Left hindlimb (tissue), 1 donor: ENCODE measurements at regions not wholly inside any gene's neighbourhood (a gene's known extent, or its start where the extent isn't known, plus 50 kb on each side); places are given as distances from the start of the nearest gene placed in this dataset.

Source experiments
- DNase-seq: peaks from one replicate; pipeline ENCODE4 v3.0.0-alpha.2; 2018

DNA sequence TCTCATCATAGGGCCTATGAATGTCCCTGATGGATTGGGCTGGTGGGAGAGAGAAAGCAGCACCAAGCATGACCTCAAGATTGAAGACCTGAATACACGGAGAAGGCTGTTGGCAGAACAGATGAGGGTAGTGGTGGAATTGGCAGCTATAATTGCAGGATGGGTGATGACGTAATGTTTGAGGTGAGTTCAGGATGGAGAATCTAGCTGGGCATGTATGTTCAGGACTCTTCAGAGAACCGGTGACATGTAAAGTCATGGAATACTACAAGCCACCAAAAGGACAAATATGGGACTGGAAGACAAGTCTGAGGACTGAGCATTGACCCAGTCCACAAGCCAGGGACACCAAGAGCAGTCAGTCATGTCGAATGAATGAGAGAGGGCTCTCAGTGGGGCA lies 999.8 kb upstream of the TMEM132C start:
- DNase-seq: no peak

DNA sequence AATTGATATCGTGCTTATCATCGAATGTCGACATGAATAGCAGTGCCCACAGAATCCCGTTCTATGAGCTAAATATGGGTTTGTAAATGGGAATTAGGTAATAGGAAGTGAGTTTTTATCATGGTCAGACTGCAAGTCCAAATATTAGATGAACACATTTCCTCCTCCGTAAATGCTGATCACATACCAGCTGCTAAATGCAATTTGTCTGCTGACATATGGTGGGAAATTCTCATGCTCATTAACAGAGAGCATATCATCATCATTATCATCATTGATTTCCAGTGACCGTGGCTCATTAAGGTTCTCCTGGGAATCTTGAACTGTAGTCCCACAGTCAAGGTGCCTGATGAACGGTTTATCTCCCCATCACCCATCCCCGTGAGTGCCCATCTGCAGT lies 998.8 kb upstream of the TMEM132C start:
- DNase-seq: no peak

DNA sequence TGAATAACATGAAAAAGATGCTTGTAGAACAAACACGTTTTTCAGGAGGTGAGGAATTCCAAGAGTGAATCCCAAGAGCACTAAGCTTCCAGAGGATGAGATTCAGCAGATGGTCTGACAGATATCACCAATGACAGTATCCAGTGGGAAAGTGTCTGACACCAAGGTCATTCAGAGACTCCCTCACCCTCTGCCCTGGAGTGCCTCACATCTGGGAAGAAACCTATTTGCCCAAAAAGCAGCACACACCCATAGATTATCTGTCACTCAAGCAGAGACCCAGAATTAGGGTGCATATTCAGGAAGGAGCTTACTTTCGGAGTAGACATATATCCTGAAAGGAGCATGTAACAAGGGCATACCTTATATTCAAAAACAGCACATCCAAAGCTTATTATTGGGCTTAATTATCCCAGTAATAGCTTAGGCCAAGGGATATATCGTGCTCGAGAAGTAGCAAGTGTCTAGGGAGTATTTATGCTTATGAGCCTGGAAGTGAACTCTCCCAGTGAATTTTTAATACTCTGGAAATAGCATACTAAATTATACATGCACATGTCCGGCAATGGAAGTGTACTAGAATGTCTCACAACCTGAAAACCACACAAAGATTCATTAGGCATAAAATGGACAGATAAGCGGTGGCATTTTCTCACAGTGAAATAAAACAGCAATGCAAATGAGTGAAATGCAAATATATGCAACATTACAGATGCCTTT lies 998.1 kb upstream of the TMEM132C start:
- DNase-seq: no peak

DNA sequence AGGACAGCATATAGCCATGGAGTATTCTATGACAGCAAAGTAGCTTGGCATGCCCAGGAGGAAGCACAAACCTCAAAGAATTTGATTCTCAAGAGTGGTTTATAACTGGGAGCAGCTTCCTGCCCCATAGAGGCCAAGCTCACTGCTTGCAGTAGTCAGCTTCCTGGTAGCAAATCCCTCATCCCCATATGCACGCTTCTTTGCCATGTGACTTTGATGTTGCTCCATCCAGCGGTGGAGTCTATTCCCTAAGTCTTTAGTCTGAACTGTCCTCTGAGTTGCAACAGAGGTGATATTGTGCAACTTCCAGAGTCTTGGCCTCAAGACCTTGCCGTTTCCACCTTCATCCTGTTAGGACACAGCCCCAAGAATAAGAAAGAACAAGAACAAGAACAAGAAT lies 996.8 kb upstream of the TMEM132C start:
- DNase-seq: no peak

DNA sequence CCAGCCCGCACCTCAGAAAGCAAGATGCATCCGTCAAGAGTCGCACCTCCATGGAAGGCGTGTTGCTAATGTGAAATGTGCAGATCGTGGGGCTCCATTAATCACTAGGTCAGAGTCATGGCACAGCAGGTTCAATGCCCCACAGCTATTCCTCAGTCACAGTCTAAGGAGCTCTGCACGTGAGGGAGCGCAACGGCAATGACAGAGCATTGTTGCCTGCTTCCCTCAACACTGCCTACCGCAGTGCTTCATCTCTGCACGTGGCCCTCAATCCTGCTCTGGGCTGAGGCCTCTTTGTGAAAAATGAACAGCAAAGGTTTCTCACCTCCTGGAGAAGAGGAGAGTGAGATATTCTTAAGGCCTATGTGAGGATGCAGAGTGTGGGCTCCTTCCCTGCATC lies 995.2 kb upstream of the TMEM132C start:
- DNase-seq: no peak

DNA sequence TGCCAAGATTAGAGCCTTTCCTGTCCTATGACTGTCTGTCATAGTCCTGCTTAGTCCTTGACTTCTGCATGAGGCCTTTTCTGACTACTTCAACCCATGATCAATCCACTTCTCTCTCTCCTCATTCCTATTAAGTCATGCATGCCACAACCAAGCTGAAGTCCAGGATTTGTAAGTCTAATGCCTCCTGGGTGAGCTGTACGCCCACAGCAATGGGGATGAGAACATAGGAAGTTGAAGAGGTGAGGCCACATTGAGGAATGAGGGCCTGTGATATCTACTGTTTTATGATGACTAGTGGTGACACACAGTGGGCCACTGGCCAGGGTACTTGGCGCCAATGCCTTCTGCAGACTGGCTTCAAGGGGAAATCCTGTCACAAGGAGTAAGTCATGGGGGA lies 994.1 kb upstream of the TMEM132C start:
- DNase-seq: no peak

DNA sequence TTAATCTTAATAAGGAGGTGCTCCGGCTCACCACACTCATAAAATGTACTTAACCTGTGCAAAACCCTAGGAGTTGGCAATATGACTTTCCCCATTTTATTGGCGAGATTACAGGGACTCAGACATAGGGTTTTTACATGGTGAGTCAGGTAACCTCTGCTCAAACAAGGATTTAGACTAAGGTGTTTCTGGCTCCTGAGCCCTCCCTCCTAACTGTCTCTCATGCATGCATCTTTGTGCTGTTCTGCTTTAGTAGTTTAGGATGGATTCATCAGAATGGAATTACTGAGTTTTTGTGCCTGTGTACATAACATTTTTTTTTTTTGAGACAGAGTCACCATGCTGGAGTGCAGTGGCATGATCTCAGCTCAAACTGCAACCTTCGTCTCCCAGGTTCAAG lies 993.3 kb upstream of the TMEM132C start:
- no peak for DNase-seq

DNA sequence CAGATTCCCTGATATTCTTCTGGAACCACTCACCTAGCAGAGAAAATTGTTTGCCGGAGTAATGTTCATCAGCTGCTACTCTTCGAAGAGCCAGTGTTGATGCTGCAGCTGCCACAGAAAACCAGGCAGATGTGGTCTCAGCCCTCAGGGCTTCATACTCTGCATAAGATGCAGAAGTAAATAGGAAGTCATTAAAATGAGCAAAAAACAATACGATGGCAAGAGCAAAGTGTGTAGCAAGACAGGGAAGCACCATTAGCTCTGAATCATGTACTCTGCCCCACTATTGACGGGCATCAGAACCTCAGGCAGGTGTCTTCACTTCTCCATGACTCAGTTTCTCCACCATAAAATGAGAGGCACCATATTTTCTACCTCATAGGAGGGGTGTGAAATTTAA lies 991.6 kb upstream of the TMEM132C start:
- DNase-seq: no peak

DNA sequence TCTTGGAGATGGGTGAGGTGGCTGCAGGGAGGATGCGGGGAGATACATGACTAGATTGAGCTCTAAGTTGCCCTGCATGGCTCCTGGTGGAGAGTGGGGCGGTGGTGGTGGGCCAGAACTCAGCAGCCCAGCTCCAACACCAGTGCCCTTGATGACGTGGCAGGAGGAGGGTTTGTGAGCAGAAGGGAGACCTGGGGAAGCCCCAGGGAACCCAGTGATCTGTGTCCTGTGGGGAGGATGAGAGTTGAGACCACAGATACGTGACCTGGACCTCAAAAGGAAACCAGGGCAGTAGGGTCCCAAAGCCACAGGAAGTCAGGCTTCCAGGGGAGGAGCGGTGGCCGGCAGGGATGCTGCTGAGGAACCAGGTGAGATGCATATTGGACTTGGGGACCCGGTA lies 989.1 kb upstream of the TMEM132C start:
- no peak for DNase-seq

DNA sequence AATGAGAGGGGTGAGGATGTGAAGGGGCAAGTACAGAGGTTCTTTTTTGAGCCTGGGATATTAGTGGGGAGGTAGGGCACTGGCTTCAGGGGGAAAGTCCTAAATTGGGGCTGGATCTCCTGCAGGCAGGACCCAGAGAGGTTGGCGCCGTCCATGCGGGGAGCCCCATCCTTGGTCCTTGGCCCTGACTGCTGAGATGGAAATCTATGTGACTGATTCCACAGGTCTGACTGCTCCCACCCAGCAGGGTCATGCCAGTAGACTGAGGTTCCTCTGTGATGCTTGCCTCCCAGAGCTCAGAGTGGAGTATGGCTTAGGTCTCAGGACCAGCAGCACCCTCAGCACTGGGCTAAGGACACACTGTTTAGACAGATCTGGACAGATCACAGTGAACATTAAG lies 988.6 kb upstream of the TMEM132C start:
- DNase-seq: no peak

DNA sequence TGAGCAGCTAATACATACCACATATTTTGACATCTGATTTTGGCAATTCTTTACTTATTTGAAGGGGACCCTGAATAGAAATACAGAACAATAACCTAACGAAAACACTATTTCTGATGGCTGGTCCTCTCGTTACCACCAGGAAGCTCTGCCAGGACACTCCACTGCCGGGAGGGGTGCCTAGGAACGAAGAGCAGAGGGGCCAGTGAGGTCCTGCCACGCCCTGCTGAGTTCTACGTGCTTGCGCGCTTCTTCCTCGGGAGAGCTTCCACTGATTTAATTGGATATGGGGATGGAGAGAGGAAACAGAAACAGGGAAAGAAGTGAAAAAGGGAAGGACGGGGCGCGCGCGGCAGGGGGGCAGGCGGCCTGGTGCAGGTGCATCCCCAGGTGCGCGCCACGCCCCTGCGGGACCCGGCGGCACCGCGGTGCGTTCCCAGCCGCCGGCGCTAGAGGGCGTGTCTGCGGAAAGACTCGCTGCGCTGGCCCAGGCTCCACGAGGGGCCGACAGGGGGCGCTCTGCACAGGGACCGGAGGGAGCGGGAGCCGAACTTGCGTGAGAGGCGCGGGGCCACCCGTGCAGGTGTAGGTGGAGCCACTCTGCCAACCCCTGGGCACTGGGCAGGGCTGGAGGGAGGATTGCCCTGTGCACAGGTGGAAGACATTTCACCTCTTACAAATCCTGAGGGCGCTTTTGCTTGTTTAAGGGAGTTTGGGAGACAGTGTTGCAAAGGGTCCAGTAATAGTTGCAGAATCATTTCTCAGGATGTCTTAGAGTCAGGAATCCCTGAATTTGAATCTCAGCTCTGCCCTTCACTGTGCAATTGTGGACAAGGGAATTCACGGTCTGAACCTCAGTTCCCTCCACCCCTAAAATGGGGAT lies 986.3 kb upstream of the TMEM132C start:
- no peak for DNase-seq

DNA sequence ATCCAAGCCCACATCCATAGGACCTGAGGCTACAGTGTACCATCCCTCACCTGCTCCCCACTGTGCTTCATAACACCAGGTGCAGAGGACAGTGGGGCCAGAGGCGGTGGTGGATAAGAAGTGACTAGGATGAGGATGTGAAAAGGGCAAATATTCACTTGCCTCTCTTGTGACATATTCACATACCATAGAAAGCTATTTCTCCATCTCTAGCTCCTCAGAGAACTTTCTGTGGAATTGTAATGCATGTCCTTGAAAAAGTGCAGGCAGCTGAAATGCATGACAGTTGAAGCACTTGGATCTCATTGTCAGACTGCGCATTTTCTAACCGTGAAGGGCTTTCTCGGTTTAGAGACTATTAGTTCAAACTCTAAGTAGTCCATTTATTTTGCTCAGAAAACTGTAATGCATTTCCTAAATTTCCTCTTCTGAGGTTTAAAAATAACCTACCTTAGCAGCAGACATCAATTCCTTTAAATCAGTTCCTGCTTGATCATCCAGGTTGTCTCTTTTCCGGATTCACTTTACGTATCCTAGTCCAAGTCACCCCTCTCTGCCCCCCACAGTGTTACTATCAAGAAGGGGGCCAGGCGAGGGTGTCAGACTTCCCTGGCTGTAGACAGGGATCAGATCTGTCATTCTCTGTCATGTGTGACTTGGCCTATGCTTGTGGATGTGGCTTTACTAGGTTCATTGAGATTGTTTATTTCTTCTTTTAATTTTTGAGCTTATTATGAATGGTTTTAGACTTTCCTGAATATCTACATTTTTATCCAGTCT lies 984.0 kb upstream of the TMEM132C start:
- DNase-seq: no peak

DNA sequence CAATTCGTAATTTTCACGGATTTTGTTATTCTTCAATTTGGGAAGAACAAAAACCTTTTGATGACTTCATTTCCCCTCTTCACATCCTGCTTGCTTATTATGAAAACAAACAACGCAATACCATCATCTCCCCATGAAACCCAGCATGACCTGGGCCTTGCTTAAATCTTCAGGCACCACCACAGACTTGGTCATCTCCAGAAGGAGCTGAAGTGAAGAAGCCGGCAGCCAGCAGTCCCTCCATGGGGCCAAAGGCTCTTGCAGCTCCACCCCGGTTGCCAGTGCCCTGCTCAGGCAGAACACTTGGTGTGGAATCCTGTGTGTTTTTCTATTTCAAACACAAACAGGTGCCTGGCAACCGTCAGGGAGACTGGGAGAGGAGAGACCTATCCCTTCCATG lies 982.9 kb upstream of the TMEM132C start:
- DNase-seq: no peak

DNA sequence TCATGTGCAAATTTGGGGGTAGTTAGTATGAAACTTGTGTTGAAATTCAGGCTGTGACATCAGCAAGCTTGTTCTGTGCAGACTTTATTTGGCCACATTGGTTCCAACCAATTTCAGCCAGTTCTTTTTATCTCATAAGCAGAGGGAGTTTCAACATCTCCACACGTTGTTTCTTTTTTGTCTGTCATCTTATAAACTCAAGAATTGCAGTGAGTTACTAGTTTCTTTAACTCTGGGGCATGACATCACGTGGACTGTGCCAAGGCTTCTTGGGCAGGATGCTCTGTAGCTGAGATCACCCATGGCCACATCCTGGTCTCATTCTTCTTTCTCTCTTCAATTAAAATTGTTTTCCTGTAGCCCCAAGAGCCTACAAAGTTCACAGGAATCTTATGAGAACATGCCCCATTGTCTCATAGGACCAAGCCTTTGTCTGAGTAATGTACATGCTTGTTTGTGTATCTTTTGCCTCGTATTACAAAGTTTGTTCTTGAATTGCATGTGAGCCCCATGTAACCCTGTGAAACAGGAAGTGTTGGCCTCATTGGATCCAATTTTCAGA lies 982.0 kb upstream of the TMEM132C start:
- no peak for DNase-seq

DNA sequence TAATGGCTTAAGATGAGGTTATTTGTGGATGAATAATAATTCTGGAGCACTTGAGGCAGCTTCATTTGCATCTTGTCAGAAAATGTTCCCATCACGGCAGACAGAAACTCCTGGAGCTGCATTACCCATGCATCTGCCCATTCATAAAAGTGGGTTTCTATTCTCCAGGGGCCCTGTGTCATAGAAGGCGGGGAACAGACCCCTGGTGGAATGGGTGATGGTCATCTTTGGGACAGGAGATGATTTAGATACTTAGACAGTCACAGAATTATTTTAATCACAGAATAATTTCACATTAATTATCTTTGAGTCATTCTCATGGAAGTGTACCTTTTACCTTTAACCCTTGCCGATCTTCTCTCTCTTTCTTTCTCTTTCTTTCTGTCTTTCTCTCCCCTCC lies 980.7 kb upstream of the TMEM132C start:
- DNase-seq: no peak

DNA sequence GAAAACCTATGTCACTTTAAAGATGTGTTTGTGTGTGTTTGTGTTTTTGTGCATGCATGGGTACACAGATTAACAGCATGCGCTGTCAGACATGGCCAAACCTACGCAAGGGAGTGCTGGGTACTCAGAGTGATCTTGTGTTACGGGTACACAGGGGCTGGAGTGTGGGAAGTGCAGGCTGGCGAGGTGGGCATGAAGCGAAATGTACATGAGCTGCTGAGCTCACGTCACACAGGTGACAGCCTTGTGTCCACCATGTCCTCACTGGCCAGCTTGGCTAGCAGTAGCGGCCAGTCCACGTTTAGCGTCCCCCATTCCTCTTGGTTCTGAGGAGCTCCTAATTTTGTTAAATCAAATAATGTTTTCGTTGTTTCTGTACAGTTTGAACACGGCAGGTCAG lies 979.7 kb upstream of the TMEM132C start:
- no peak for DNase-seq

DNA sequence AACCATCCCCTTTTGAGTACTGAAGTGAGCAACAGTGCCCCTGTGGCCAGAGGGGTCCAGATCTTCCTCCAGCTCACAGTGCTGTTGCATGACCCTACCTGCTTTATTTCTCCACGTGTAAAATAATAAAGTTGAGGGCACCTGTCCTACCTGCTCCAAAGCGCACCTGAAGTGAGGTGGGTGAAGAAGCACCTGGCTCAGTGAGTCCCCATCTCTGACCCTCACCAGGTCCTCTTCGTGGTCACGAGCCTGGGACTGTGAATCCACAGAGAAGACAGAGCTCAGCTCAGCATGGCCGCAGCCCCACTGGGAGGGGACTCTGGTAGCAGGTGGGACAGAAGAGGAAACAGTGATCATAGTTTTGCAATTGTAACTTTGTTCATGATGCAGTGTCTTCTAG lies 976.7 kb upstream of the TMEM132C start:
- no peak for DNase-seq

DNA sequence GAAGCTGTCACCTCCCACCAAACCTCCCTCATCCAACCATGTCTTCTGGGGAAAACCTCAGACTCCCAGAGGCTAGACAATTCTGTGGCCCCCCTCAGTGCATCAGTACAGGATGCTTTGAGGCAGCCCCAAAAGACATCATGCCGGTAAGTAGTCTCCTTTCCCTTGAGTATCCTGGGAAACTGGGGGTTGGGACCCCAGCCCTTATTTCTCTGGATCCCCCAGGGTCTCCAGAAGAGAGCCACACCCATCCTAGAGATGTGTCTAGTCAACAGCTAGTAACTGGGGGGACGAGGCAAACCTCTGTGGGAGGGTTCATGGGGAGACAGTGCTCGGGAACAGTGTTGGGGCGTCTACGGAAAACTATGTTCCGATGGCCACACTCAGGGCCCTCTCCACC lies 974.2 kb upstream of the TMEM132C start:
- no peak for DNase-seq

DNA sequence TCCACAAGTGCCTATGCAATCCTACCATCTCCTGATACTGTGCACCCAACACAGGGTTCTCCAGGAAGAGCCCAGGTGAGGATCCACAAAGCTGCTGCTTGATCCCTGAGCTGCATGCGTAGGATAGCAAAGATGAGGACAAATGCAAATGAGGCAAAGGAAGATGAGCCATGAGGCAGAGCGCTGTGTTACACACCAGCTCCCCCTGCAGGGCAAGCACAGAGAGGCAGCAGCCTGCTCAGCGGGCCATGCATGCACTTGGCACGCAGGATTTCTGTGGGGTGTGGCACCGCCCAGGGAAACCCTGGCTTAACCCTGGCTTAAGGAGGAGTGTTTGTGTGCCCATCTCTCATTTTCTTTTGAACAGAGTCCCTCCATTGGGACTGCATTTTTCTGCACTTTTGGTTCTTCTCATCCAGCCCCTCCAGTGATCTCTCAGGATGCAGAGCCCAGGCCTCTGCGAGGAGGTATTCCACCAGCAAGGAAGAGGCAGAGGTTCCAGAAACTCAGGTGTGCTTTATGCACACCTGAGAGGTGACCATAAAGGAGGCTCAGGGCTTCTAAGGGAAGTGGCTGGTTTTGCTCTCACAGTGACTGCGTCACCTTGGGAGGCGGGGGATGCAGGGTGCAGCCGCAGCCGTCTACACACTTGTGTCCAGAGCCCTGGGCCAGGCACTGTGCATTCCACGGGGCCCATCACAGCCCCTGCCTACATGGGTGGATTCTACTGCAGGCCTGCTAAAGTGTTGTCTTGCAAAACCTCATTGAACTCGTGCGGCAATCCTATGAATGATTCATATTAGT lies 973.3 kb upstream of the TMEM132C start:
- DNase-seq: no peak

DNA sequence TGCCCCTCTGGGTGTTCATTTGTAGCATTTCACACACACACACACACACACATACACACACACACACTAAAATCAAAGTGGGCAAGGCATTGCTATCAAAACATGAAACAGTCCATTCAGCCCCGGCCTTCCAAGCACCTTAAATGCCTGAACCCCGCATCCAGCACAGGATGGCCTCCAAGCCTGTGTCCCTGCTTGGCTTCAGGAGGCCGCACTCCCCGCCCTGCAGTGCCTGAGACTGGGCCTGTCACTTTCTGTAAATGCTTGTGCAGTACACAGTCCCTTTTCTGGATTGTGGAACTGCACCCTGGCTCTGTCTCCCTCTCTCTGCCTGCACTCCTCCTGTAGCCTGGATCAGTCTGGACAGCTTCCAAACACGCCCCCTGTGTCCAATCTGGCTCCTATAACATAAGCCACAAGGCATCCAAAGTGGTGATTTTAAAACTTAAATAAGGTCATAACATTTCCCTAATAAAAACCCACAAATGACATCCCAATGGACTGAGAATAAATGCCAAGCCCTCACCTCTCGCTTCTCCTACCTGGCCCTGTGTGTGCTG lies 972.2 kb upstream of the TMEM132C start:
- DNase-seq: no peak

DNA sequence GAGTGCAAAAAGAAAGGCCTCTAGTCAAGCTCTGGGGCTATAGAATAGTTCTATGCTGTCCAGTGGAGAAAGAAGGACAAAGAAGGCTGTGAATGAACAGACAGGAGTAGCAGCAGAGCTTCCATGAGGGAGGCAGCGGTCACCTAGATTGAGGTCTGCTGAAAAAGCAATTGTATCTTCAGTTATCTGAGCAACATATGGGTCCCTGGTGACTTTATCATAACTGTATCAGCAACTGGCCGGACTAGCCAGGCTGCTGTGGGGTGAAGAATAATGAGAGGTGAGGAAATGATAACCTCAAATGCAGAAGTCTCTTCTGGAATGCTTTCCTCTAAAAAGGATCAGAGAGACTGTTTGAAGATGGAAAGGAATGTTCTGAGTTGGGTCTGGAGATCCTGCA lies 971.3 kb upstream of the TMEM132C start:
- DNase-seq: no peak

DNA sequence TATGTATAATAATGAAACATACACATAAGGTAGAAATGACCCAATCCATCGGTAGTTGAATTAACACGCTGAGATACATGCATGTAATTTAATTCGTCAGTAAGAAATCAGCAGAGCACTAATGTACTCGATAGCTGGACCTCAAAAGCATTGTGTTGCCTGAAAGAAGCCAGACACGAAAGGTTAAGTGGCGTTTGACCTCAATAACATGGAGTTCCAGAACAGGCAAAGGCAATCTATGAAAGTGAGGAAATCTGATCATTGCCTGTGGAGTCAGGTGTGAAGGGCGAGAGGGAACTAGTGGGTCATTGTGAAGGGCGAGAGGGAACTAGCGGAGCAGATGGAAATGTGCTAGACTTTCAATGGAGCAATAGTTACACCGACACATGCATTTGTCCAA lies 970.4 kb upstream of the TMEM132C start:
- DNase-seq: no peak
